KMS-11 (cell line): ENCODE measurements at regions not wholly inside any gene's neighbourhood (a gene's known extent, or its start where the extent isn't known, plus 50 kb on each side); places are given as distances from the start of the nearest gene placed in this dataset.

Experiments used
- H2AFZ ChIP-seq: fragments of 200-600 bp; sonication (generic); 2 replicates; pipeline ENCODE4 v1.6.1; 2016; ENCODE audit warnings: antibody characterized with exemption, mixed run types, low read depth
- H3K27ac ChIP-seq: fragments of 200-600 bp; sonication (generic); 2 replicates; pipeline ENCODE4 v1.6.1; 2016; ENCODE audit warnings: mild to moderate bottlenecking, mixed run types
- H3K27me3 ChIP-seq: fragments of 200-600 bp; sonication (generic); 2 replicates; pipeline ENCODE4 v1.6.1; 2017; ENCODE audit warnings: mild to moderate bottlenecking, low read depth, mixed run types, moderate library complexity; ENCODE audit not compliant: insufficient read depth
- H3K36me3 ChIP-seq: fragments of 200-600 bp; sonication (generic); 2 replicates; pipeline ENCODE4 v1.6.1; 2017; ENCODE audit warnings: mild to moderate bottlenecking, mixed run types; ENCODE audit not compliant: insufficient read depth
- H3K4me1 ChIP-seq: fragments of 200-600 bp; sonication (generic); 2 replicates; pipeline ENCODE4 v1.6.1; 2016; ENCODE audit warnings: mild to moderate bottlenecking, low read depth, mixed run types; ENCODE audit not compliant: poor library complexity, severe bottlenecking
- H3K4me2 ChIP-seq: fragments of 200-600 bp; sonication (generic); 2 replicates; pipeline ENCODE4 v1.7.0; 2016; ENCODE audit warnings: mild to moderate bottlenecking, mixed run types
- H3K4me3 ChIP-seq: fragments of 200-600 bp; sonication (generic); IDR thresholded peaks from 2 replicates; pipeline ENCODE4 v1.6.1; 2017; ENCODE audit warnings: low read depth, low read length, mixed read lengths; ENCODE audit not compliant: insufficient read depth
- H3K79me2 ChIP-seq: fragments of 200-600 bp; sonication (generic); 2 replicates; pipeline ENCODE4 v1.6.1; 2016; ENCODE audit warnings: low read depth, mixed run types; ENCODE audit not compliant: insufficient read depth
- H3K9ac ChIP-seq: fragments of 200-600 bp; sonication (generic); 2 replicates; pipeline ENCODE4 v1.6.1; 2016; ENCODE audit warnings: mild to moderate bottlenecking, mixed run types
- H4K20me1 ChIP-seq: fragments of 200-600 bp; sonication (generic); 2 replicates; pipeline ENCODE4 v1.6.1; 2016; ENCODE audit warnings: mild to moderate bottlenecking, mixed run types; ENCODE audit not compliant: insufficient read depth
- CTCF ChIP-seq: fragments of 200-600 bp; sonication (generic); conservative IDR thresholded peaks from 2 replicates; pipeline ENCODE4 v1.6.1; 2017; ENCODE audit warnings: low read depth, mild to moderate bottlenecking, antibody characterized with exemption, low read length, moderate library complexity, mixed read lengths

DNA sequence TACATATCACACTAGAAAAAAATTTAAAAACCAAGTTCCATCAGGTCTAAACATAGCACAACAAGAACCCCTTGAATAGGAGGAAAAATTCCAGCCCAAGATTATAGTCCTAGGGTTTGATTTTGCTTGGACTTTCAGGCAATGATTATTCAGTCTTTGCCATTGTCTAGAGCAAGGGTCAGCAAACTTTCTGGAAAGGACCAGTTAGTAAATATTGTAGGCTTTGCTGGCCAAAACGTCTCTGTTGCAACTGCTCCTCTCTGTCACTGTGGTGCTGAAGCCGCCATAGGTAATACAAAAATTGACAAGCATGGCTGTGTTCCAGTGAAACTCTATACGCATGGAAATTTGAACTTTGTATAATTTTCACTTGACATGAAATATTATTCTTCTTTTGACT, 95.5 kb upstream of the UBAC2 start:
- no peak overlapping the region for H3K4me2 ChIP-seq
- H3K36me3 ChIP-seq: no peaks in the 10 kb centered on the region
- H3K9ac ChIP-seq: no peak overlapping the region
- H3K4me3 ChIP-seq: no peak overlapping the region
- no peak overlapping the region for H2AFZ ChIP-seq
- H3K27ac ChIP-seq: no peak overlapping the region
- no peaks in the 10 kb centered on the region for H3K79me2 ChIP-seq
- no peaks in the 10 kb centered on the region for H3K27me3 ChIP-seq
- no peaks in the 10 kb centered on the region for H3K4me1 ChIP-seq
- TF ChIP-seq CTCF: no peak
- no peaks in the 10 kb centered on the region for H4K20me1 ChIP-seq

- no peak overlapping the region for H2AFZ ChIP-seq
These were observed 87.3 kb upstream of the UBAC2 start for GRCh38 chr13:99113351-99113750.

DNA sequence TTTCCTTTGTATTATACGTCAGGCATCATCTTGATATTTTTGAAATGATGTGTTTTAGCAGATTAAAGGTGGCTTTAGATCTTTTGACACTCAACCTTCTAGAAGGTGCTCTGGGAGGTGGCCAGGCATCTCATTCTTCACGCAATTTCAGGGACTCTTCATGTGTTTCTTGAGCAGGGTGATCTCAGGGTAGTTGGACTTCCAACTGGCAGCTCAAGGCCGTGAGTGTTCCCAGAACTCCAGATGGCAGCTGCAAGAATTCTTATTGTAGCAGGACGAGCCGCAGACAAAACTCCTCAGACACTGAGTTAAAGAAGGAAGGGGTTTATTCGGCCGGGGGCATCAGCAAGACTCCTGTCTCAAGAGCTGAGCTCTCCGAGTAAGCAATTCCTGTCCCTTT, 82.5 kb upstream of the UBAC2 start:
- H3K27ac ChIP-seq: no peak overlapping the region
- H3K4me2 ChIP-seq: no peak overlapping the region
- H3K4me1 ChIP-seq: peaks cover 10% of the 10 kb centered on the region
- H3K36me3 ChIP-seq: no peaks in the 10 kb centered on the region
- no peak overlapping the region for H3K9ac ChIP-seq
- H3K4me3 ChIP-seq: no peak overlapping the region
- TF ChIP-seq CTCF: no peak
- H4K20me1 ChIP-seq: no peaks in the 10 kb centered on the region
- no peak overlapping the region for H2AFZ ChIP-seq
- H3K79me2 ChIP-seq: no peaks in the 10 kb centered on the region
- H3K27me3 ChIP-seq: no peaks in the 10 kb centered on the region

More at GRCh38 chr13:99113351-99113750, 87.3 kb upstream of the UBAC2 start:
- no peaks in the 10 kb centered on the region for H3K4me1 ChIP-seq
- TF ChIP-seq CTCF: no peak
- H3K27ac ChIP-seq: no peak overlapping the region
- H3K9ac ChIP-seq: no peak overlapping the region
- no peak overlapping the region for H3K4me2 ChIP-seq
- H3K4me3 ChIP-seq: no peak overlapping the region
- H4K20me1 ChIP-seq: no peaks in the 10 kb centered on the region
- no peaks in the 10 kb centered on the region for H3K79me2 ChIP-seq
- H3K27me3 ChIP-seq: no peaks in the 10 kb centered on the region
- no peaks in the 10 kb centered on the region for H3K36me3 ChIP-seq

DNA sequence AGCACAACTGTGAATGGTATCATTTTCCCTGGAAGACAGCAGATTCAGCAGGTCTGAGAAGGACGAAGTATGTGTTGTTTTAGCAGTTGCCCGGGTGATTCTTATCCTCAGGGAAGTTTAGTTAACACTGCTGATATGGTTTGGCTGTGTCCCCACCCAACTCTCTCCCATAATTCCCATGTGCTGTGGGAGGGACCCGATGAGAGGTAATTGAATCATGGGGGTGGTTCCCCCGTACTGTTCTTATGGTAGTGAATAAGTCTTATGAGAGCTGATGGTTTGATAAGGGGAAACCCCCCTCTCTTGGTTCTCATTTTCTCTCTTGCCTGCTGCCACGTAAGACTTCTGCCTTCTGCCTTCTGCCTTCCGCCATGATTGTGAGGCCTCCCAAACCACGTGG, 81.0 kb upstream of the UBAC2 start:
- Histone ChIP-seq H3K4me3 (no peak overlapping the region), H4K20me1 (no peaks in the 10 kb centered on the region), H2AFZ (no peak overlapping the region), H3K4me1 (peaks cover 10% of the 10 kb centered on the region), H3K27me3 (no peaks in the 10 kb centered on the region), H3K9ac (no peak overlapping the region), H3K4me2 (no peak overlapping the region), H3K79me2 (no peaks in the 10 kb centered on the region), H3K27ac (no peak overlapping the region), H3K36me3 (no peaks in the 10 kb centered on the region)
- no peak for TF ChIP-seq CTCF
